Activated naive CD4-positive, alpha-beta T cell treated with anti-CD3 and anti-CD28 coated beads, Interleukin-2, amount 50 U/mL, for 72 hours (primary cell): ENCODE measurements at regions not wholly inside any gene's neighbourhood (a gene's known extent, or its start where the extent isn't known, plus 50 kb on each side); places are given as distances from the start of the nearest gene placed in this dataset.
A peak's percentile ranks its signal among the peaks of the same experiment; 100 is the strongest.

Source experiments
- ATAC-seq, 2 donors: fragments of 150-1000 bp; cut with Tn5 transposase; 2 replicates each; pipeline ENCODE4 v1.10.0; 2021; ENCODE audit warnings: mild to moderate bottlenecking in 2 of 2, moderate library complexity in 2 of 2
- DNase-seq, 2 donors: peaks; one replicate each; pipeline ENCODE4 v3.0.0; 2021 to 2022; ENCODE audit warnings: low spot score in 2 of 2
- H3K27ac Mint-ChIP-seq, 2 donors: one replicate each; pipeline ENCODE4 v1.8.0; 2022; ENCODE audit warnings: mild to moderate bottlenecking in 2 of 2, mixed read lengths in 2 of 2
- H3K36me3 Mint-ChIP-seq, 2 donors: one replicate each; pipeline ENCODE4 v1.8.0; 2022; ENCODE audit warnings: mixed read lengths in 2 of 2
- H3K9me3 Mint-ChIP-seq, 2 donors: one replicate each; pipeline ENCODE4 v1.8.0; 2022; ENCODE audit warnings: mixed read lengths in 2 of 2

GRCh38 chr21:34255073-34255472, 108.7 kb upstream of the KCNE2 start:
- DNase-seq (no peak), ATAC-seq (no peak)
- Mint-ChIP-seq H3K9me3 (peaks cover 8 to 30% of the 10 kb centered on the region in 2 donors), H3K27ac (no peak overlapping the region), H3K36me3 (peaks cover 6% of the 10 kb centered on the region in 2 donors)

DNA sequence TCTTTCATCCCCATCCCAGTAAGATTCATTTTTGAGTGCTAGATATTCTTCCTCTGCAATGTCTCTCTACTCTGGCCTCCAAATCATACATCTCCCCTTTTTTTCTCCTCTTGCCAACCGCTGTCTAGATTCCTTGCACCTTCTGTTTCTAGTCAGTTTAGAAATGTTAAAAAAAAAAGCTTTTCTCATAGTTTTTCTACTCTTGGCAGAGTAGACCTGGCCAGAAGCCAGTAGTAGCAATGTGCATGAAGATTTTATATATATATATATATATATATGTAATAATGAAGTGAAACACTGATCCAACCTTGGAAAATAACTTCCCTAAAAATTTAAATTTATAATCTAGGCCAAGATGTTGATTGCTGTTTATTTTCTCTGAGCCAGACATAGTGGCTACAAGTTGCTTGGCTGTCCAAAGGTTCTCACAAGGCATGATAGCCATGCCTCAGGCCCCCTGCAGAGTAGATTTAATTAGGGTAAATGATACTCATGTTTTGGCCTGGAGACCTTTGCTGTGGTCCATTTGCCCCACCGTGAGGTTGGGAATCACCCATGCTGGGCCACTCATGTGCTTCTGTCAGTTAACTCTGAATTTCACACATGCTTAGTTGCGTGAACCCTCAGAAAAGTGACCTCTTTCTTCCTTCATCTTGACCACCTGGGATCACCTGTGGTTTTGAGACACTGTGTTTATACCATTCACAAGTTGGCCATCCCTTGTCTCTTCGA, 103.4 kb upstream of the KCNE2 start:
- DNase-seq (no peak), ATAC-seq (no peak)
- H3K9me3 Mint-ChIP-seq: peaks cover 14 to 26% of the 10 kb centered on the region in 2 donors
- H3K36me3 Mint-ChIP-seq: peaks cover 16 to 18% of the 10 kb centered on the region in 2 donors
- no peak overlapping the region for H3K27ac Mint-ChIP-seq

GRCh38 chr21:34261841-34262468, 101.9 kb upstream of the KCNE2 start:
- ATAC-seq: no peak
- Mint-ChIP-seq H3K27ac (no peak overlapping the region), H3K9me3 (peaks cover 12 to 23% of the 10 kb centered on the region in 2 donors), H3K36me3 (peaks cover 15% of the 10 kb centered on the region in 2 donors)
- DNase-seq: no peak

DNA sequence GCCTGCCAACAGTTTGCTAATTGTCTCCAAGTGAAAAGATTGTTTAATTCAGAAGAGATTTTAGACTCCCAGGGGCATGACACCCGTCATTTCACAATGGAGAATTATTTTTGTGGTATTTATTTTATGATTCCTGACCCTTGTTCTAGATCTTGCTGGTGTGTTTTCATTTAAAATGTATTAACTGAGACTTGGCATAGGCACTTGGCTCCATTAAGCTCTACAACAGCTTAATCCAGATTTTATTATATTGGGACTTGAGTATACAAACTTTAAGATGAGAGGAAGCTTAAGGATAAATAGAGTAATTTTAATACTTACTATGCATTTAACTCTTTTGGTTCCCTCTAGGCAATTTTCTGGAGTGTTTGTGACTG, 101.3 kb upstream of the KCNE2 start:
- H3K36me3 Mint-ChIP-seq: peaks cover 15% of the 10 kb centered on the region in 2 donors
- ATAC-seq (no peak), DNase-seq (no peak)
- H3K27ac Mint-ChIP-seq: no peak overlapping the region
- peaks cover 12 to 21% of the 10 kb centered on the region in 2 donors for H3K9me3 Mint-ChIP-seq

DNA sequence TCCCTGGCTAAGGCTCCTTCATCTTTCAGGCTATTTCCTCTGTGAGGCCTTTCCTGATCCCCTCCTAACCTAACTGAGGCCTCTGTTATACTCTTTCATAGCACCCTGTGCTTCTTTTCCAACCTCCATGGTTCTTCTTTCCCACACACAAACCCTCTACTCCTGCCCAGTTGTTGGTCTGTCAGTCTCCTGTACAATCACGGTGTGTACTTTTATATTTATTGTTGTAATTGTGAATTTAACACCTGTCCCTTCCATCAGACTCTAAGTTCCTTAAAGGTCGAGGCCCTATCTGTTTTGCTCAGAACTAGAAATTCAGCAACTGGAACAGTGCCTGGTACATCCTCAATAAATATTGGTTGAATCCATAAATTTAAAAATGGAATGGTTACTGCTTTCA, 100.2 kb upstream of the KCNE2 start:
- ATAC-seq: no peak
- peaks cover 15% of the 10 kb centered on the region in 2 donors for H3K36me3 Mint-ChIP-seq
- DNase-seq: no peak
- H3K27ac Mint-ChIP-seq: no peak overlapping the region
- peaks cover 12 to 17% of the 10 kb centered on the region in 2 donors for H3K9me3 Mint-ChIP-seq

GRCh38 chr21:34266351-34266750, 97.5 kb upstream of the KCNE2 start:
- no peak for ATAC-seq
- peaks cover 15% of the 10 kb centered on the region in 2 donors for H3K36me3 Mint-ChIP-seq
- peaks cover 12 to 13% of the 10 kb centered on the region in 2 donors for H3K9me3 Mint-ChIP-seq
- DNase-seq: no peak
- H3K27ac Mint-ChIP-seq: no peak overlapping the region

GRCh38 chr21:34268493-34268892, 95.3 kb upstream of the KCNE2 start:
- H3K9me3 Mint-ChIP-seq: peaks cover 5 to 9% of the 10 kb centered on the region in 2 donors
- DNase-seq: no peak
- peaks cover 5 to 8% of the 10 kb centered on the region in 2 donors for H3K36me3 Mint-ChIP-seq
- H3K27ac Mint-ChIP-seq: no peak overlapping the region
- ATAC-seq: no peak

- Mint-ChIP-seq H3K27ac (no peak overlapping the region), H3K36me3 (no peaks in the 10 kb centered on the region), H3K9me3 (peaks cover 4 to 8% of the 10 kb centered on the region in 2 donors)
- ATAC-seq: no peak
- no peak for DNase-seq
Measured at GRCh38 chr21:34270411-34270810, 93.4 kb upstream of the KCNE2 start.

DNA sequence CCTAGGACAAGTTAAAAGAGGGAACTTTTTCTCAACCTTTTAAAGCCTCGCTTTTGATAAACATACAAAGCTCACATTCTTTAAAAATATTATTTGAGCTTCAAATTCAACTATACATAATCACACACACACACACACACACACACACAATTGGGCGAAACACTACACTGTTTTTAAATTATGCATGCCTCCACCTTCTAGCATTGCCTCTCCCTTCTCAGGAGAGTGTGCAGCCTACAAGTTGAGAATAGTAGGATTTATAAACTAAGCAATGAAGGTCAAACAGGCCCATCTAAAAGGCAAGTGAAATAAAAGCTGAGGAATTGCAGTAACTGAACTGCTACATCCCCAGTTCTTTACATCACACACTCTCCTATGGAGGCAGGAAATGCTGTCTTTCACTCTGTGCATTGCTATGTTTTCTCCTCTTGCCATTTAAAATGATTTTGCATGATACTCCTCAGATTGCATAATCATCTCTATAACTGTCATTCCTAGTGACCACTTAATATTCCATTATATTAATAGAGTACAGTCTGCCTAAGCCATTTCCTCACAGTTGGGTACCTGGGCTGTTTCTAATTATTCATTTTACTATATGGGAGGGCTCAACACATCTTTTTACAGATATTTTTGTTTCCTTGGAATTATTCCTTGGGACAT, 92.5 kb upstream of the KCNE2 start:
- Mint-ChIP-seq H3K9me3 (peaks cover 4 to 8% of the 10 kb centered on the region in 2 donors), H3K27ac (no peak overlapping the region)

GRCh38 chr21:34272321-34272720, 91.5 kb upstream of the KCNE2 start:
- no peak overlapping the region for H3K27ac Mint-ChIP-seq
- ATAC-seq: no peak
- H3K9me3 Mint-ChIP-seq: peaks cover 4 to 16% of the 10 kb centered on the region in 2 donors
- peaks cover 0 to 11% of the 10 kb centered on the region in 2 donors for H3K36me3 Mint-ChIP-seq
- DNase-seq: no peak

More for the DNA sequence above, 92.5 kb upstream of the KCNE2 start:
- H3K36me3 Mint-ChIP-seq: peaks cover 0 to under 1% of the 10 kb centered on the region in 2 donors
- DNase-seq (no peak), ATAC-seq (no peak)

DNA sequence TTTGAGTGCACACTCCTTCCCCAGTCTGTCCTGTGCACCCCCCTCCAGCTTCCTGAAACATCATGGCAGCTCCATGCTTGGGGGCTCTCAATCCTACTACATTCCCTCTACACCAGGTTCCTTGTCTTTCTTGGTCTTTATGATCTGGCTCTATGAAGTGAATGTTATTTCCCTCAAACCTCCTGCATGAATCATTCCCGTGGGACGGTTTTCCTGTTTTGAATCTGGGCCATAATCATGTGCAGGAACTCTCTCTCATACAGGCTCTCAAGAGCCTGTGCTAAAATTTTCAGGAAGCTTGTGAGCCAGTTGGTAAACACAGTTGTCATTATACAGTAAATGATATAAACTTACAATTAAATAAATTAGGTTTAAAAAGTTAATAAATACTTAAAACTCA, 89.8 kb upstream of the KCNE2 start:
- Mint-ChIP-seq H3K36me3 (peaks cover 0 to 11% of the 10 kb centered on the region in 2 donors), H3K27ac (no peak overlapping the region), H3K9me3 (peaks cover 4 to 17% of the 10 kb centered on the region in 2 donors)
- no peak for ATAC-seq
- no peak for DNase-seq

GRCh38 chr21:34276711-34277425, 86.9 kb upstream of the KCNE2 start:
- DNase-seq: peak in 1 of 2 donors; percentile 31
- peaks cover 0 to 11% of the 10 kb centered on the region in 2 donors for H3K36me3 Mint-ChIP-seq
- peak overlapping the region in 1 of 2 donors; percentile 79 for H3K27ac Mint-ChIP-seq
- ATAC-seq: peak; percentile 94 to 100
- H3K9me3 Mint-ChIP-seq: peaks cover 4 to 17% of the 10 kb centered on the region in 2 donors

DNA sequence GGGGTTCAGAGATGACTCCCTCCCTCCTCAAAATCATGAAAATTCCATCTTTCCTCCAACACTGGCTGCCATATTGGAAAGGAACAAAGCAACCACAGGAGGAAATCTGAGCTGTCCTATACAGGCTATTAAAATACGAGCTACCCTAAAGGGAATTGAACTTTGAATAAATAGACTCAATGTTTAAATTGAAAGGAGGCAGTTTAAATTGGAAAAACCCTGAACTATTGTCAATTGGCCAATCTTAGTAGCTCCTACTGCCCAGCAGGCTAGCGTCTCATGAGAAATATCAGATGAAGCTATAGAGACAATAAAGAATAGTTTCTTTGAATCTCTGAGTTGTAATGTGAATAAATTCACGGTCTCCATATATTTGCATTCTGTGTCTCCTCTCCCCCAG, 85.4 kb upstream of the KCNE2 start:
- Mint-ChIP-seq H3K9me3 (peaks cover 4 to 15% of the 10 kb centered on the region in 2 donors), H3K27ac (no peak overlapping the region), H3K36me3 (peaks cover 0 to 11% of the 10 kb centered on the region in 2 donors)
- DNase-seq (no peak), ATAC-seq (no peak)

- no peak overlapping the region for H3K27ac Mint-ChIP-seq
- ATAC-seq (no peak), DNase-seq (no peak)
- peaks cover 0 to 11% of the 10 kb centered on the region in 2 donors for H3K36me3 Mint-ChIP-seq
- peaks cover 0 to 9% of the 10 kb centered on the region in 2 donors for H3K9me3 Mint-ChIP-seq
Measured at GRCh38 chr21:34279285-34279684, 84.5 kb upstream of the KCNE2 start.

GRCh38 chr21:34279883-34280282, 83.9 kb upstream of the KCNE2 start:
- ATAC-seq: no peak
- Mint-ChIP-seq H3K9me3 (peaks cover 0 to 9% of the 10 kb centered on the region in 2 donors), H3K27ac (no peak overlapping the region), H3K36me3 (peaks cover 0 to 11% of the 10 kb centered on the region in 2 donors)
- DNase-seq: no peak

- Mint-ChIP-seq H3K36me3 (peaks cover 0 to 11% of the 10 kb centered on the region in 2 donors), H3K9me3 (peaks cover 0 to 9% of the 10 kb centered on the region in 2 donors), H3K27ac (no peak overlapping the region)
- ATAC-seq (no peak), DNase-seq (no peak)
Measured at GRCh38 chr21:34280389-34280795, 83.4 kb upstream of the KCNE2 start.

DNA sequence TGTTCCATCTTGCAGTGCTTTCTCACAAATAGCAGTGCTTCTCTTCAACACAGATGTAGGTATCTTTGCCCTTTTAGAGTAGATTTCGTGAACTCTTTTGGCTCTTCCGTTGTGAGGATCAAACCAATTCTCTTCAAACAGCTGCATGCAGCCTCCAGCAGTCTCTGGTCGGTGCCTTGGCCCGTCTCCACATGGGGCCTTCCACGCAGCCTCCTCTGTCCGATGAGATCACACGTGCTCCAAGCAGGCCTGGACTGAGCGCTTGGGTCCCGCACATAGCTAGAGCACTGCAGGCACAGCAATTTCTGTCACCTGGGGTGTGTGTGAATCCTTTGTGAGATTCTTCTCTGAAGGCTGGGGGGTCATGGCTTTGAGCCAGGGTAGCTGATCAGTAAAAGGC, 82.8 kb upstream of the KCNE2 start:
- DNase-seq (no peak), ATAC-seq (no peak)
- Mint-ChIP-seq H3K36me3 (peaks cover 0 to 11% of the 10 kb centered on the region in 2 donors), H3K27ac (no peak overlapping the region), H3K9me3 (peaks cover 0 to 10% of the 10 kb centered on the region in 2 donors)
